Activated CD8-positive, alpha-beta memory T cell treated with anti-CD3 and anti-CD28 coated beads, Interleukin-2, amount 50 U/mL, for 4 hours (primary cell): ENCODE measurements at regions not wholly inside any gene's neighbourhood (a gene's known extent, or its start where the extent isn't known, plus 50 kb on each side); places are given as distances from the start of the nearest gene placed in this dataset.
"Not testable (repeated sequence)": the region's sequence is repeated elsewhere in the genome, so short reads cannot be mapped to it uniquely, and the experiment has no call there.

Experiments
- DNase-seq: peaks from one replicate; pipeline ENCODE4 v3.0.0-alpha.2; 2020

GRCh38 chr6:12525276-12525675 lies 191.3 kb upstream of the PHACTR1 start:
- no peak for DNase-seq

GRCh38 chr6:12527339-12527738 lies 189.2 kb upstream of the PHACTR1 start:
- DNase-seq = no peak

- no peak for DNase-seq
Measured at GRCh38 chr6:12528136-12528535, 188.4 kb upstream of the PHACTR1 start.

GRCh38 chr6:12528581-12529363 lies 187.8 kb upstream of the PHACTR1 start:
- DNase-seq = no peak

- no peak for DNase-seq
Measured at GRCh38 chr6:12529364-12530019, 187.1 kb upstream of the PHACTR1 start.

- DNase-seq = no peak
Measured at GRCh38 chr6:12530345-12530744, 186.2 kb upstream of the PHACTR1 start.

GRCh38 chr6:12533586-12533985 lies 183.0 kb upstream of the PHACTR1 start:
- no peak for DNase-seq

- no peak for DNase-seq
Measured at GRCh38 chr6:12534069-12534853, 182.3 kb upstream of the PHACTR1 start.

- DNase-seq = no peak
Measured at GRCh38 chr6:12535586-12536314, 180.8 kb upstream of the PHACTR1 start.

- DNase-seq = no peak
Measured at GRCh38 chr6:12536416-12536815, 180.2 kb upstream of the PHACTR1 start.

GRCh38 chr6:12537389-12537788 lies 179.2 kb upstream of the PHACTR1 start:
- no peak for DNase-seq

GRCh38 chr6:12538881-12539357 lies 177.6 kb upstream of the PHACTR1 start:
- no peak for DNase-seq

GRCh38 chr6:12542319-12543115 lies 174.1 kb upstream of the PHACTR1 start:
- not testable (repeated sequence) for DNase-seq

GRCh38 chr6:12543953-12544352 lies 172.6 kb upstream of the PHACTR1 start:
- DNase-seq = no peak

GRCh38 chr6:12544821-12545565 lies 171.6 kb upstream of the PHACTR1 start:
- no peak for DNase-seq

GRCh38 chr6:12545619-12546409 lies 170.8 kb upstream of the PHACTR1 start:
- DNase-seq = no peak

GRCh38 chr6:12546410-12547002 lies 170.1 kb upstream of the PHACTR1 start:
- DNase-seq = no peak

- DNase-seq = no peak
Measured at GRCh38 chr6:12548526-12548925, 168.0 kb upstream of the PHACTR1 start.

- not testable (repeated sequence) for DNase-seq
Measured at GRCh38 chr6:12549445-12549844, 167.1 kb upstream of the PHACTR1 start.

- DNase-seq = not testable (repeated sequence)
Measured at GRCh38 chr6:12554820-12555219, 161.7 kb upstream of the PHACTR1 start.
